ENCODE measurements at regions not wholly inside any gene's neighbourhood (a gene's known extent, or its start where the extent isn't known, plus 50 kb on each side); places are given as distances from the start of the nearest gene placed in this dataset.

- no peak overlapping the region for H3K27ac Mint-ChIP-seq
- no peaks in the 10 kb centered on the region for H3K27me3 Mint-ChIP-seq (ENCODE audit: low read depth)
- TF ChIP-seq CTCF (IDR thresholded peaks at IDR 0.05; ENCODE audit: unreplicated experiment), result no peak
- DNase-seq (ENCODE audit: low spot score in 2 of 2, unreplicated experiment in 2 of 2), result no peak
- no peaks in the 10 kb centered on the region for H3K36me3 Mint-ChIP-seq
- no peak overlapping the region for H3K4me3 Mint-ChIP-seq
- H3K9me3 Mint-ChIP-seq, result peaks cover 2% of the 10 kb centered on the region
- no peaks in the 10 kb centered on the region for H3K4me1 Mint-ChIP-seq
Measured at GRCh38 chr5:45029553-45029952, 220.8 kb downstream of the MRPS30 start.

- H3K27me3 Mint-ChIP-seq (ENCODE audit: low read depth), result no peaks in the 10 kb centered on the region
- no peaks in the 10 kb centered on the region for H3K36me3 Mint-ChIP-seq
- no peaks in the 10 kb centered on the region for H3K9me3 Mint-ChIP-seq
- no peak for DNase-seq (ENCODE audit: low spot score in 2 of 2, unreplicated experiment in 2 of 2)
- H3K27ac Mint-ChIP-seq, result no peak overlapping the region
- H3K4me3 Mint-ChIP-seq, result no peak overlapping the region
- TF ChIP-seq CTCF (IDR thresholded peaks at IDR 0.05; ENCODE audit: unreplicated experiment), result no peak
- no peaks in the 10 kb centered on the region for H3K4me1 Mint-ChIP-seq
Measured at GRCh38 chr5:45035991-45036390, 227.2 kb downstream of the MRPS30 start.

GRCh38 chr5:45037927-45038326, 229.2 kb downstream of the MRPS30 start:
- H3K36me3 Mint-ChIP-seq, result no peaks in the 10 kb centered on the region
- H3K27me3 Mint-ChIP-seq (ENCODE audit: low read depth), result no peaks in the 10 kb centered on the region
- no peak overlapping the region for H3K27ac Mint-ChIP-seq
- no peaks in the 10 kb centered on the region for H3K9me3 Mint-ChIP-seq
- no peak for DNase-seq (ENCODE audit: low spot score in 2 of 2, unreplicated experiment in 2 of 2)
- TF ChIP-seq CTCF (IDR thresholded peaks at IDR 0.05; ENCODE audit: unreplicated experiment), result no peak
- H3K4me3 Mint-ChIP-seq, result no peak overlapping the region
- H3K4me1 Mint-ChIP-seq, result no peaks in the 10 kb centered on the region

GRCh38 chr5:45038366-45038987, 229.7 kb downstream of the MRPS30 start:
- Mint-ChIP-seq H3K27me3 (ENCODE audit: low read depth) (no peaks in the 10 kb centered on the region), H3K4me1 (no peaks in the 10 kb centered on the region), H3K27ac (no peak overlapping the region), H3K9me3 (no peaks in the 10 kb centered on the region), H3K36me3 (no peaks in the 10 kb centered on the region), H3K4me3 (no peak overlapping the region)
- peak; percentile 61 for TF ChIP-seq CTCF (IDR thresholded peaks at IDR 0.05; ENCODE audit: unreplicated experiment)
- DNase-seq (ENCODE audit: low spot score in 2 of 2, unreplicated experiment in 2 of 2), result no peak

GRCh38 chr5:45042283-45042682, 233.5 kb downstream of the MRPS30 start:
- no peak overlapping the region for H3K4me3 Mint-ChIP-seq
- TF ChIP-seq CTCF (IDR thresholded peaks at IDR 0.05; ENCODE audit: unreplicated experiment), result no peak
- no peaks in the 10 kb centered on the region for H3K27me3 Mint-ChIP-seq (ENCODE audit: low read depth)
- no peaks in the 10 kb centered on the region for H3K4me1 Mint-ChIP-seq
- DNase-seq (ENCODE audit: low spot score in 2 of 2, unreplicated experiment in 2 of 2), result no peak
- H3K9me3 Mint-ChIP-seq, result no peaks in the 10 kb centered on the region
- H3K27ac Mint-ChIP-seq, result no peak overlapping the region
- H3K36me3 Mint-ChIP-seq, result no peaks in the 10 kb centered on the region

- no peak for DNase-seq (ENCODE audit: low spot score in 2 of 2, unreplicated experiment in 2 of 2)
- no peaks in the 10 kb centered on the region for H3K9me3 Mint-ChIP-seq
- no peaks in the 10 kb centered on the region for H3K27me3 Mint-ChIP-seq (ENCODE audit: low read depth)
- H3K36me3 Mint-ChIP-seq, result no peaks in the 10 kb centered on the region
- no peak for TF ChIP-seq CTCF (IDR thresholded peaks at IDR 0.05; ENCODE audit: unreplicated experiment)
- no peak overlapping the region for H3K27ac Mint-ChIP-seq
- H3K4me3 Mint-ChIP-seq, result no peak overlapping the region
- no peaks in the 10 kb centered on the region for H3K4me1 Mint-ChIP-seq
Measured at GRCh38 chr5:45057564-45057963, 248.8 kb downstream of the MRPS30 start.
